ENCODE measurements at regions not wholly inside any gene's neighbourhood (a gene's known extent, or its start where the extent isn't known, plus 50 kb on each side); places are given as distances from the start of the nearest gene placed in this dataset.
"Not testable (repeated sequence)": the region's sequence is repeated elsewhere in the genome, so short reads cannot be mapped to it uniquely, and the experiment has no call there.

DNA sequence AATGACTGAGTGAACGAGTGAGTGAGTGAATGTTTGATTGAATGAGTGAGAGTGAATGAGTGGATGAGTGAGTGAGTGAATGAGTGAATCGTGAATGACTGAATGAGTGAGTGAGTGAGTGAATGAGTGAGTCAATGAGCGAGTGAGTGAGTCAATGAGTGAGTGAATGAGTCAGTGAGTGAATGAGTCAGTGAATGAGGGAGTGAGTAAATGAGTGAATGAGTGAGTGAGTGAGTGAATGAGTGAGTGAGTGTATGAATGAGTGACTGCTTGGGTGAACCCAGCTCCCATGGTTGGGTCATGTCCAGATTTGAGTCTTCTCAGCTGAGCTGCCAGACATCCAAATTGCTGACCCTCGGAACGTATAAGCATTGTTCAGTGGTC is 135.2 kb upstream of the ZNF469 start:
- CTCF ChIA-PET; DNase-seq (ENCODE audit: low read depth, low spot score); H3K4me3 ChIP-seq (ENCODE audit: low read depth, low read length); POLR2A ChIA-PET: not testable (repeated sequence)

DNA sequence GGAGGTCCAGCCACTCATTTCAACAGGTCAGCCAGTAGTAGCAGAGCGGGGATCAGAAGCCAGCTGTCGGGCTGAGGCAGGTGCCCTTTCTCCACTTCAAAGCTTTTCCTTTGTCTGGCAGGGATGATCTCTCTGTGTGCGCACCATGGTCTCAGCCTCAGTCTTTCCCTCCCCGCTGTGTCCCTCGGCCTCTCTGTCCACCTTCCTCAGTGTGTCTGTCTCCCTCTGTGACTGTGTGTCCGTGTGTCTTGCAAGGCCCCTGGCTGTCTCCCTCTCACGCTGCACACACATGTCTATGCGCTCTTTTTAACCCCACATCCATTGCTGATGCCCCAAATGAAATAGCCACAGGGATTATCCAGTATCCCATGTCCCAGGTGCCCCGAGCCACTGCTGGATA is 134.0 kb upstream of the ZNF469 start:
- H3K4me3 ChIP-seq (ENCODE audit: low read depth, low read length); DNase-seq (ENCODE audit: low read depth, low spot score); CTCF ChIA-PET; POLR2A ChIA-PET: not testable (repeated sequence)

GRCh38 chr16:88250381-88250780 is 132.4 kb upstream of the ZNF469 start:
- DNase-seq (ENCODE audit: low read depth, low spot score); POLR2A ChIA-PET; H3K4me3 ChIP-seq (ENCODE audit: low read depth, low read length); CTCF ChIA-PET: not testable (repeated sequence)

DNA sequence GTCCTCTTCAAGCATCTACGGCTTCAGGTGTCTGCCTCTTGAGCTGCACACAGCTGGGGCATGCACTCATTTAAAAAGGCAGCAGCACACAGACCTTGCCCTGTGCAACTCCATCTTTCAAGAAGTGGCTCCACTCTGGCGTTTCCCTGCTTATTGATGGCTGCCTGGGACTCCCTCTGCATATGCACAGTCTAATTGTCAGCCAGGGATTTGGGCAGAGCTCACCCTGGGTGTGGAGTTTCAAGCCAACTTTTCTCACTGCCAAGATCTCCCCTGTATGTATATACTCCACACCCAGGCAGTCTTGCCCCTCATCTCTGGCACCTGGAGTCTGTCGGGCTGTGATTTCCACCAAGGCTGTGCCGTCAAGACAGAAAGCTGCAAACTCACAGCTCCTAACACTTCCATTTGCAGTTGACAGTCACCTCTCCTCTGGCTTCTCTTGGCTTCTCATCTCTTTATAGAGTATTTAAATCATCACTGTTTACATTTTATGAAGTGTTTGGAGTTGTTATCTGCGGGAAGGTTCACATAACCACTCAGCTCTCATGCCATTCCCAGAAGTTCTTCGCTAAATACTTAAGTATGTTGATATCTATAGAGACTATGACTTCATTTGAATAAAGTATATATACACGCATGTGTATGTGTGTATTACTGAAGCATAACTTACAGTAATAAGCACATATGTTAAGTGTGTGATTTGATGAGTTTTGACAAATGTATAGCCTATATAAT is 130.5 kb upstream of the ZNF469 start:
- CTCF ChIA-PET; H3K4me3 ChIP-seq (ENCODE audit: low read depth, low read length); POLR2A ChIA-PET: not testable (repeated sequence)

GRCh38 chr16:88258141-88258540 is 124.6 kb upstream of the ZNF469 start:
- POLR2A ChIA-PET; DNase-seq (ENCODE audit: low read depth, low spot score); CTCF ChIA-PET; H3K4me3 ChIP-seq (ENCODE audit: low read depth, low read length): not testable (repeated sequence)

More for the DNA sequence above, 130.5 kb upstream of the ZNF469 start:
- not testable (repeated sequence) for DNase-seq (ENCODE audit: low read depth, low spot score)

DNA sequence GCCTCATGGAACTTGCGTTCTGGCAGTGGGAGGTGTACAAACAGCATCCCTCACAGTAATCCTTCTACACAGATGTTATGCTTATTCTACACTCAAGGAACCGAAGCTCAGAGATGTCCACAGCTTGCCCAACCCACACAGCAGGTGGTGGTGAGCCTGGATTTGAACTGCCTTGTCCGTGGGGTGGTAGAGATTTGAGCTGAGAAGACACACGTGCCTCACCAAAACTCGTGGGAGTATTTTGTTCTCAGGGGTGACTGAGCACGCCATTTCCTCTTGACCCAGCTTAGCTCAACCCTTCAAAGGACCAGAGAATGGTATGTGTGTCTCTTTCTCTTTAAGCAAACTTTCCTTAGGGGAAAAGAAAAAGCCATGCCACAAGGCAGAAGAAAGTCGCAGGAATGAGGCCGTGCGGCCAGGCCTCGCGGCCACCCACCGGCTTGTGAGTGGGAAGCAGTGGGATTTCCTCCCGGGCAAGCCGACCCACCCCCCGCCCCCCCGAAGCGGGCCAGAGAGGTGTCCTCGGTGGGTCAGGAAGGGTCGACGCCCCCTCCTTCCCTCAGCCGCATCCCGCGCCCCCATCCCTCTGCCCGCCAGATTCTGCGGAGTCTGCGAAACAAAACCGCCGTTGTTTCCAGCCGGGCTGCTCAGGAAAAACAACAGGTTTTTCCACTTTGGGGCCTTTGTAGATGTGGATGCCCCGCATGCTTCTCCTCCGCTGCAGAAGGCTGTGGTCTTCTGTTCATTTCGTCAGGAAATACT is 123.8 kb upstream of the ZNF469 start:
- DNase-seq (ENCODE audit: low read depth, low spot score); H3K4me3 ChIP-seq (ENCODE audit: low read depth, low read length); CTCF ChIA-PET; POLR2A ChIA-PET: not testable (repeated sequence)

DNA sequence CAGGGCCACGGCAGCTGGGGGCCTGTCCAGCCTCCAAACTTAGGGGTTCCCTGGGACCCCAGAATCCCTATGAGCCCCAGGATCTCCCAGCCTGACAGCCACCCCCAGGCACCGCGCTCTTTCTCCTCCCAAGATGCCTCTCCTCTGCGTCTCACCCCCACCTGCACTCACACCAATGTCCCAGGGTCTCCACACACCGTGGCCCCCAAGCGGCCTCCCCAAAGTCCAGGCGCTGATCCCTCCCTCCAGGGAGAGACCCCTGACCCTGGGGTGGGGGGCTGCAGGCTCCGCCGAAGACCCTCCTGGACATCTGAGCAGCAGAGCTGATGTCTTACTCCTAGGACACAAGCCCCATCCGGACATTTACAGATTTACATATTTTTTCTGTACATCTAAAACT is 123.2 kb upstream of the ZNF469 start:
- DNase-seq (ENCODE audit: low read depth, low spot score); H3K4me3 ChIP-seq (ENCODE audit: low read depth, low read length); CTCF ChIA-PET; POLR2A ChIA-PET: not testable (repeated sequence)

DNA sequence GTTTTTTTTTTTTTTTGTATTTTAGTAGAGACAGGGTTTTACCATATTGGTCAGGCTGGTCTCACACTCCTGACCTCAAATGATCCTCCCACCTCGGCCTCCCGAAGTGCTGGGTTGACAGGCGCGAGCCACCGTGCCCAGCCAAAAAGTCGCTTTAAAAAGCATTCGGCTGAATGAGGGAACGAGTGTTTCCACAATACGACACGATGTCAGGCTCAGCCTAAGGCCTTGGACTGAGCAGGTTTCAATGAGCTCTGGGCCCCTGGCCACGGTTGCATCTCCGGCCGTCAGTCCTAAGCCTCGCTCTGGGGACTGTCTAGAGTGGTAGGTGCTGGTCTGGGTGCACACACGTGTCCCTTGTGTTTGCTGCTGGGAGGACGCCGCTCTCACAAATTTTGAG is 122.6 kb upstream of the ZNF469 start:
- POLR2A ChIA-PET; CTCF ChIA-PET; H3K4me3 ChIP-seq (ENCODE audit: low read depth, low read length); DNase-seq (ENCODE audit: low read depth, low spot score): not testable (repeated sequence)

GRCh38 chr16:88260881-88261665 is 121.7 kb upstream of the ZNF469 start:
- CTCF ChIA-PET; DNase-seq (ENCODE audit: low read depth, low spot score): not testable (repeated sequence)

GRCh38 chr16:88261814-88262605 is 120.7 kb upstream of the ZNF469 start:
- CTCF ChIA-PET; DNase-seq (ENCODE audit: low read depth, low spot score); H3K4me3 ChIP-seq (ENCODE audit: low read depth, low read length); POLR2A ChIA-PET: not testable (repeated sequence)

More at GRCh38 chr16:88260881-88261665, 121.7 kb upstream of the ZNF469 start:
- POLR2A ChIA-PET; H3K4me3 ChIP-seq (ENCODE audit: low read depth, low read length): not testable (repeated sequence)

DNA sequence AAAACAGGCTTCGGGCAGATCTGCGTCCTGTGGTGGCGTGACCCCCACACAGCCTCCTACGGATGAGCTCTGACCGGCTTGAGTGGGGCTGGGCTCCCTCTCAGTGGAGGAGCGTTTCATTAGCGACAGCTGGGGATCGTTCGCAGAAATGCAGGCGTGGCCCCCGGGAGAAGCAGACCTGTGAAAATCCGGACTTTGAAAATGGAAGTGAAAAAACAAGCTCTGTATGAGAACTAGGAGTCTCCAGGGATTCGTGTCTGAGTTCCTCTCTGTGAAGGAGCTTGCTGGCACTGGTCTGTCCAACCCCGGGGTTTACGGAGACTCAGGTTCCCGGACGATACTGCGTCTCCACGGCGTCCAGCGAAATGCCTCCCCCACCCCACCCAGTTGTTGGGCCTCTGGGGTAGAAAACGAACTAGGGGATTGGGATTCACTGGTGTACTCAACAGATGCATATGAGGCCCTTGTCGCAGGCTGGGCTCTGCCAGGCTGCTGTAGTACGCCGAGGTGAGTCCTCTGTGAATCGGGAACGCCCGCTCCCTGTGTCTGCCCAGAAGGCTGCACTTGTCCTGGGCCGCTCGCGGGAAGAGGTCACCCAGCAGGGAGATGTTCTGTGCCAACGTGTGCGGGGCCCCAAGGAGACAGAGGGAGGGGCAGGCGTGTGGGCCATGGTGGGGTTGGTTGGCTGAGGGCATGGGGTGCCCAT is 119.7 kb upstream of the ZNF469 start:
- DNase-seq (ENCODE audit: low read depth, low spot score); H3K4me3 ChIP-seq (ENCODE audit: low read depth, low read length); CTCF ChIA-PET; POLR2A ChIA-PET: not testable (repeated sequence)

DNA sequence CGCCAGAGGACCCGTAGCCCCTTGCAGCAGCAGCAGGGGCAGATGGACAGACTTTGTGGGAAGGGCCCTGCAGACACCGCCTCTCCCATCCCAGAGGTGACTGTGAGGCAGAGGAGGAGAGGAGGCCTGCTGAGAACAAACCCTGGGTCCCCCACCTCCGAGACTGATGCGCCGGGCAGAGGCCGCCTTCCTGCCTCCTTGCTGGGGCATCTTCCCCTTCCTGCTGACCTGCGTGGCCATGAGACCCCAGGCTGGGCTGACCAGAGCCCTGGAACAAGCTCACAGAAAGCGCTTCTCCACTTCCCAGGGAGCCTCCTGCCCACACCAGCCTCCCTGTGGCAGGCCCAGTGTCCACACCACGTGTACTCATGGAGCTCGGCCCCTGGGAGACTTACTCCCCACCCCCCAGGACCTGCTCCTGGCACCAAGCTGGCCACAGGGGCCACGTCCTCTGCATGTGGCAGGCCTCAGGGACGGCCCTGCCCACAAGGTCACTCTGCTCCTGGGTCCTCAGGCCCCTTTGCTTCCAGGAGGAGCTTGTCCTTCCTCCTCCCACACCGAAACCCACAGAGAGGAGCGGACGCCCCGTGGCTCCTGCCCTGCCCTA is 119.0 kb upstream of the ZNF469 start:
- DNase-seq (ENCODE audit: low read depth, low spot score); H3K4me3 ChIP-seq (ENCODE audit: low read depth, low read length); CTCF ChIA-PET; POLR2A ChIA-PET: not testable (repeated sequence)

Data from AG04449 (cell line).